DND-41 (cell line): ENCODE measurements at regions not wholly inside any gene's neighbourhood (a gene's known extent, or its start where the extent isn't known, plus 50 kb on each side); places are given as distances from the start of the nearest gene placed in this dataset.

Experiments used
- ATAC-seq: fragments of 200-7000 bp; cut with Tn5 transposase; 3 replicates; pipeline ENCODE4 v1.9.1; 2021; ENCODE audit warnings: low read depth; ENCODE audit not compliant: insufficient read depth
- DNase-seq: peaks from one replicate; pipeline ENCODE4 v3.0.0-alpha.2; 2020
- H2AFZ ChIP-seq: 2 replicates; pipeline ENCODE4 v1.6.0; 2012; ENCODE audit warnings: low read depth, low read length
- H3K27ac ChIP-seq: 2 replicates; pipeline ENCODE4 v1.5.1; 2012; ENCODE audit warnings: low read length, inconsistent platforms
- H3K27me3 ChIP-seq: fragments of 200-600 bp; sonication (generic); 2 replicates; pipeline ENCODE4 v1.6.0; 2012; ENCODE audit warnings: low read length, mild to moderate bottlenecking, inconsistent platforms; ENCODE audit not compliant: insufficient read depth, poor library complexity
- H3K36me3 ChIP-seq: 2 replicates; pipeline ENCODE4 v1.5.1; 2012; ENCODE audit warnings: low read length, inconsistent platforms; ENCODE audit not compliant: insufficient read depth
- H3K4me1 ChIP-seq: 2 replicates; pipeline ENCODE4 v1.5.1; 2012; ENCODE audit warnings: mild to moderate bottlenecking, low read length; ENCODE audit not compliant: insufficient read depth
- H3K4me2 ChIP-seq: 2 replicates; pipeline ENCODE4 v1.6.0; 2012; ENCODE audit warnings: mild to moderate bottlenecking, moderate library complexity, low read length, inconsistent platforms; ENCODE audit not compliant: insufficient read depth
- H3K4me3 ChIP-seq, 2 experiments: fragments of 200-600 bp in 1 of 2; shearing (Covaris generic) in 1 of 2; 2 replicates each; pipeline ENCODE4 v1.5.1; 2012 to 2016; ENCODE audit warnings: inconsistent platforms in 2 of 2, low read length in 2 of 2, mild to moderate bottlenecking in 2 of 2, low read depth in 1 of 2, moderate library complexity in 1 of 2
- H3K79me2 ChIP-seq: 2 replicates; pipeline ENCODE4 v1.6.0; 2012; ENCODE audit warnings: low read length, inconsistent platforms; ENCODE audit not compliant: insufficient read depth
- H3K9ac ChIP-seq: 2 replicates; pipeline ENCODE4 v1.6.0; 2012; ENCODE audit warnings: low read depth, mild to moderate bottlenecking, inconsistent platforms, low read length, moderate library complexity
- H3K9me3 ChIP-seq: 2 replicates; pipeline ENCODE4 v1.5.1; 2012; ENCODE audit warnings: low read length, moderate library complexity, mild to moderate bottlenecking, inconsistent platforms; ENCODE audit not compliant: insufficient read depth, severe bottlenecking
- H4K20me1 ChIP-seq: 2 replicates; pipeline ENCODE4 v1.6.0; 2012; ENCODE audit warnings: low read length; ENCODE audit not compliant: insufficient read depth
- EZH2 ChIP-seq: IDR thresholded peaks from 3 replicates; pipeline ENCODE4 v1.6.1; 2012; ENCODE audit warnings: borderline replicate concordance, low read depth, mild to moderate bottlenecking, moderate library complexity, low read length, inconsistent platforms; ENCODE audit not compliant: severe bottlenecking
- TF ChIP-seq, protein P1 (sequence below): IDR thresholded peaks from 2 replicates; pipeline ENCODE4 v1.5.1; 2012; ENCODE audit warnings: borderline replicate concordance, low read length, moderate library complexity, mild to moderate bottlenecking; ENCODE audit not compliant: poor library complexity, severe bottlenecking; ENCODE audit errors: extremely low read depth

DNA sequence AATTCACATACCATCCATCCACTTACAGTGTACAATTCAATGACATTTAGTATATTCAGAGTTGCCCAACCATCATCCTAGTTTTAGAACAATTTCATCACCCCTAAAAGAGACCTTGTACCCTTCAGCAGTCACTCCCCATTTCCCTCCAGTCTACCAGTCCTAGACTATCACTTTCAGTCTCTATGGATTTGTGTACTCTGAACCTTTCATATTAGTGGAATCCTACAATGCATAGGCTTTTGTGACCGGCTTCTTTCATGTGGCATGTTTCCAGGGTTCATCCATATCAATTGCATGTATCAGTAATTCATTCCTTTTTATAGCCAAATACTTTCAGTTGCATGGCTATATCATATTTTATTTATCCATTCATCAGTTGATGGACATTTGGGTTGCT is 53.5 kb upstream of the SEMA3E start:
- Histone ChIP-seq H3K27ac (no peak overlapping the region), H2AFZ (no peak overlapping the region), H4K20me1 (no peaks in the 10 kb centered on the region), H3K27me3 (no peaks in the 10 kb centered on the region), H3K36me3 (no peaks in the 10 kb centered on the region), H3K9ac (no peak overlapping the region), H3K4me3 (no peak overlapping the region), H3K4me2 (no peak overlapping the region), H3K79me2 (no peaks in the 10 kb centered on the region), H3K9me3 (no peaks in the 10 kb centered on the region), H3K4me1 (no peaks in the 10 kb centered on the region)
- ATAC-seq, result no peak
- TF ChIP-seq, protein P1, sequence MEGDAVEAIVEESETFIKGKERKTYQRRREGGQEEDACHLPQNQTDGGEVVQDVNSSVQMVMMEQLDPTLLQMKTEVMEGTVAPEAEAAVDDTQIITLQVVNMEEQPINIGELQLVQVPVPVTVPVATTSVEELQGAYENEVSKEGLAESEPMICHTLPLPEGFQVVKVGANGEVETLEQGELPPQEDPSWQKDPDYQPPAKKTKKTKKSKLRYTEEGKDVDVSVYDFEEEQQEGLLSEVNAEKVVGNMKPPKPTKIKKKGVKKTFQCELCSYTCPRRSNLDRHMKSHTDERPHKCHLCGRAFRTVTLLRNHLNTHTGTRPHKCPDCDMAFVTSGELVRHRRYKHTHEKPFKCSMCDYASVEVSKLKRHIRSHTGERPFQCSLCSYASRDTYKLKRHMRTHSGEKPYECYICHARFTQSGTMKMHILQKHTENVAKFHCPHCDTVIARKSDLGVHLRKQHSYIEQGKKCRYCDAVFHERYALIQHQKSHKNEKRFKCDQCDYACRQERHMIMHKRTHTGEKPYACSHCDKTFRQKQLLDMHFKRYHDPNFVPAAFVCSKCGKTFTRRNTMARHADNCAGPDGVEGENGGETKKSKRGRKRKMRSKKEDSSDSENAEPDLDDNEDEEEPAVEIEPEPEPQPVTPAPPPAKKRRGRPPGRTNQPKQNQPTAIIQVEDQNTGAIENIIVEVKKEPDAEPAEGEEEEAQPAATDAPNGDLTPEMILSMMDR, result no peak
- TF ChIP-seq EZH2, result no peak
- no peak for DNase-seq

DNA sequence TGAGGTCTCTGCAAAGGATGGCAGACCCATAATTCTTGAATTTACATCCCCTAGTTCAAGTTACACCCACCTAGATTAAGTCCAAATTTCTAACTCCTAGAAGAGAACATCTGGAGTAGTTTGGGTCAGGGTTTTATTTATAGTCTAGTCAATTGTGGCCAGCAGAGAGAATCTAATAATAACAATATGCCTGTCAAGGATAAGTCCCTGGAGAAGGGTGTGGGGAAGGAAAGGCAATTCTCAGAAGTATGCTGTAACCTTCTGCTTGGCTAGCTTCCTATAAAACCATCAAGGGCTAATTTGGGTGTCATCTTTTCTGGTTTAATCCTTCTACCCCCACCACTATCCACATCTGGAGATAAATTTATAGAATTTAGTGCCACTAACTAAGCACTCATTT is 52.8 kb upstream of the SEMA3E start:
- ATAC-seq, result no peak
- no peak overlapping the region for H3K9ac ChIP-seq
- H3K4me1 ChIP-seq, result no peaks in the 10 kb centered on the region
- TF ChIP-seq, protein P1, result no peak
- TF ChIP-seq EZH2, result no peak
- H2AFZ ChIP-seq, result no peak overlapping the region
- H3K9me3 ChIP-seq, result no peaks in the 10 kb centered on the region
- no peaks in the 10 kb centered on the region for H3K36me3 ChIP-seq
- H3K27me3 ChIP-seq, result no peaks in the 10 kb centered on the region
- no peak overlapping the region for H3K27ac ChIP-seq
- no peak for DNase-seq
- no peaks in the 10 kb centered on the region for H4K20me1 ChIP-seq
- no peaks in the 10 kb centered on the region for H3K79me2 ChIP-seq
- H3K4me3 ChIP-seq, result no peak overlapping the region
- H3K4me2 ChIP-seq, result no peak overlapping the region
